ENCODE measurements at regions not wholly inside any gene's neighbourhood (a gene's known extent, or its start where the extent isn't known, plus 50 kb on each side); places are given as distances from the start of the nearest gene placed in this dataset.
"Not testable (repeated sequence)": the region's sequence is repeated elsewhere in the genome, so short reads cannot be mapped to it uniquely, and the experiment has no call there.

DNA sequence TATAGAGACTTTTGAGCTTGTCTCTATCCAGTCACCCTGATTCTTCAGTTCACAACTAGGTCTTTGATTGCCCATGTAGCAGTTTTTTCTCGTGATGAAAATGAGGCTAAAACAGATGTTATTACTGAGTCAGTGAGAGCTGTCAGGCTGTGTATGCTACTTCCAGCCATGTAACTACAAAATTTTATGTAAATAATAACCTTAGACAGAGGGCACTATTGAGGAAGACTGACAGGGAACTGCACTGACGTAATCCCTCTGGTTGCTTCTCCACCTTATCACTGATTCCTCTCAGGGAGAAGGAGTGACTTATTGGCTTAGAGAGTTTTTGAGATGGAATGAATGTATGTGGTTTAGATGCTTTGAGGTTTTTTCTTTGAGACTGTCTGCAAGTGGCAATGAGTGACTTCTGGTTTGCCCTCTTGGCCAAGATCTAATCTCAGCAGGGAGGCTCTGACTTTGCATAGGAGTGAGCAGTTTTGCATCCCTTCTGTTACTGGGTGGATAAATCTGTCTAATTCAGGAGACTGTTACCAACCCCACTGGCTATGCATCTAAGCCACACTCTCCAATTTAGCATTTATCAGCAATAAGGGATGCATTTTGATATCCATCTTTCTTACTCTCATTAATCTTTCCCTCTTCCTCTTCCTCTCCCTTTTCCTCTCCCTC, 555.2 kb upstream of the FANCL start:
- DNase-seq (ENCODE audit: low spot score): no peak
- ATAC-seq: no peak

GRCh38 chr2:58794916-58795315, 553.8 kb upstream of the FANCL start:
- no peak for DNase-seq (ENCODE audit: low spot score)
- no peak for ATAC-seq

GRCh38 chr2:58794103-58794502, 553.0 kb upstream of the FANCL start:
- DNase-seq (ENCODE audit: low spot score) (no peak), ATAC-seq (no peak)

DNA sequence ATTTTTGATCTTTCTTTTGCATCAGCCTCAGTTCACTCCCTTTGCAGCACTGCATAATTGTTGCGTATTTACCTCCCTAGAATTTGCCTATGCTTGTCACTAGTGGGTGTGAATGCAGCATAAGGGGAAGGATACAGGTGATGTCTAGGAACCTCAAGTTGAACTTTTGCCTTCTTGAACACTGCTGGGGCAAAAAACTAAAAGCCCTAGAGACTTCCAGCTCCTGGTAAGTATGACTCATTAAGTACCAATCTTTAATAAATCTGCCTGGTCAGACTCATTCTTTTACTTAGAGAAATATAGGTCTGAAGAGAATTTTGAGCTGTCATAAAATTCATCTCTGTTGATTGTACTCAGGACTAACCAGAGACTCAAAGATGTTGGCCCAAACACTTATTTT, 547.3 kb upstream of the FANCL start:
- ATAC-seq (no peak), DNase-seq (ENCODE audit: low spot score) (no peak)

DNA sequence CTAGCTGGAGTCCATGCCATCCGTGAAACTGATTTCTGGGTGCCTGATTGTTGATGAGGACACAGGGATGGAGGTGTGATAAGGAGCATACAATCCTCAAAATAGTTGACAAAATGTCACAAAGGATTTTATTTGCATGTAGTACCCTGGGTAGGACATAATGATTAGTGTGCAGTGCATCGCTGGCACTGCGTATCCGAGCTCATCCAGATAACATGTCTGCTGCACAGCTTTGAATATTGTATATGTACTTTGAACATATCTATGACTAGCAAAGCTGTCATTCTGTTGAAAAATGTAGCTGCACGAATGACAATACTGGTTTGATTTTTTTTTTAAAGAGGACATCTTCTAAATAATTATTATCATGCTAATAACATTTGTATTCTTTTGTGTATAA, 529.7 kb upstream of the FANCL start:
- ATAC-seq: no peak
- DNase-seq (ENCODE audit: low spot score): no peak

GRCh38 chr2:58769864-58770234, 528.7 kb upstream of the FANCL start:
- no peak for ATAC-seq
- DNase-seq (ENCODE audit: low spot score): no peak

GRCh38 chr2:58769111-58769863, 528.2 kb upstream of the FANCL start:
- no peak for ATAC-seq
- DNase-seq (ENCODE audit: low spot score): no peak

DNA sequence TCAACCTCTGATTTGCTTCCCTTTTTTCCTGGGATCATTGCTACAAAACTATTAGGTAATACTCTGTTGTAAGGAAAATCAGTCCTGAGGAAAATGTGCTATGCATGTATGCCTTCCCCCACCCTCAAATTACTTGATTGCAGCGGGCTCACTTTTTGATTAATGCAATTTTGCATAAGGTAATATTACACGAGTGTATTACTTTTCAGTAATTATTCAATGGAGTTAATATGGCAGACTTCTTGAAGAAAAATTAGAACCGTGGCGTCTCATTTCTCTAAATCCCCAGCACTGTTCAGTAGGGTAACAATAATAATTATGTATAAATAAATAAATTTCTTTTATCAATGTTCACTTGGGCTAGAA, 527.6 kb upstream of the FANCL start:
- no peak for DNase-seq (ENCODE audit: low spot score)
- ATAC-seq: no peak

DNA sequence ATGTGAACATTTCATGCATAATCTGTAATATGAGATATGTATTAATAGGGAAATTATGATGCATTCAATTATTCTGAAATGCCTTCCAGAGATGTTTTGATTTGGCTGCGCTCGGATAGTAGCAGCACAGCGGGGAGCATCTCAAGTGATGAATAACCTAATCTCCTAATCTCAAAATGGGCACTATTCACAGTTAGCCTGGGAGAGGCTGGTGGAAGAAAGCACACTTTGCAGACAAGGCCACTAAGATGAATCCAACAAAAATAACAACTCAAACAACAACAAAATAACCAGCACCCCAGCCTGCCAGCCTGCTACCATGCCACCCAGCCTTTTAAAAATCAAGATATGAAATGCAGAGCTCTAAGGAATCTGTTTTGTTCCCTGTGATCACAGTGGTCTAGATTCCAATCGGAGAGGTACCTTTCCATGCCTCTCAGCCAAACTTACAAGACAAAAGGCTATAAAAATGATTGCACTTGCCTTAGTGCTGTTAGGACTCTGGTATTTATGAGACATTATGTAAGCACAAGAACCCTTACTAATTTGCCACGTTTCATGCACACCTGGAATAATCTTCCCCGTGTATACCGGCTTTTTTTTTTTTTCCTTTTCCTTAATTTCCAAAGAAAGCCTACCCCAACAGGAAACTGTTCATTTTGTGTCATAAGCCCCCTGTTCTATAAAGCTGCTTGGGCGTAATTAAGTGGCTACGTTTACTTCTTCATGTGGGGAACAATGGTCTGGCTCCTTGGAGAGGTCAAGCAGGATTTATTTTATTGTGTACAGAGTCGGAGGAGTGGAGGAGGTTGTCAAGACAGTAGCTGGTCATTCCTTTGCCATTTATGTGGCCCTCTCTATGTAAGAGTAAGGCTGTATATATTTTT, 526.9 kb upstream of the FANCL start:
- no peak for ATAC-seq

GRCh38 chr2:58764338-58765104, 523.4 kb upstream of the FANCL start:
- ATAC-seq: no peak

More for the DNA sequence above, 526.9 kb upstream of the FANCL start:
- DNase-seq (ENCODE audit: low spot score): no peak

DNA sequence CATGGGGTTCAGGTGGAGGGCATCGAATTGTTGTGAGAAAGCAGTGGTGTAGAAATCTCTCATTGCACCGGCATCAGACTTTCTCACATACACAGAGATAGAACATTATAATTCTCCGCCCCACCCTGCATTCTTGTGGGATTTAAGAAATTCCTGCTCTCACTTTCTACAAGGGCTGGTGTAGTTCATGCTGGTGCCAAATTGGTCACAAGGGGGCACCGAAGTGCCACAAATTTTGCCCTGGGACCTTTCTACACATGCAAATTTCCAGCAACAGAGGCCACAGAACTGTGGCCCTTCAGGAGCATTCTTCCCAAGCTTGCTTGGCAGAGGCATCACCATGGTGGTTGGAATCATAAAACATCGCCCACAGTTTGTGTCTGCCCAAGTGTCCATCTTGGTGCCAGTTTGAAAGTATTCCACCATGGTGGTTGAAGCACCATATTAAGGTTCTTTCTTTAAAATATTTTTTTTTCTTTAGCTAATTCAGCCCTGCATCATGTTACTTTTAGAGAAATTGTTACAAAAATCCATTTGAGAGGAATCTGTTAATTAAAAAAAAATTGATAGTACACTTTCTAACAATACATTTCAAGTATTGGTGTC, 521.2 kb upstream of the FANCL start:
- DNase-seq (ENCODE audit: low spot score) (peak; percentile 53), ATAC-seq (peak; percentile 81)

More at GRCh38 chr2:58764338-58765104, 523.4 kb upstream of the FANCL start:
- no peak for DNase-seq (ENCODE audit: low spot score)

DNA sequence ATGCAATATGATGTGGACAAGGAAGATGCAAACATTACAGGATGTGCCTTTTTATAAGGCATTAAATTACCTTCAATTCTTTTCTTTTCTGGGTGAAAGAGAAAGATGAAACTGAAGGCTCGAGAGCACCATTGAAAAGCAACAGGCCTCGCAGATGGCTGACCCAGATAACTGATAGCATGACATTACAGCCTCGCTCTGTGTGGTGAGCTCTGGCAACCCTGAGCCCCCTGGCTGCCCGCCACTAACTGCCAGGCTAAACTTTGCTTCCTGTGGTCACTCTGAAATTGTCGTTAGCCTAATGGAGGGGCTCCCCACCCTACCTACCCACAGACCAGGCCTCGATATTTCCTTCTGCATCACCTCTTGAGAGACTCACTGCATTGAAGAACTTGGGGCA, 516.8 kb upstream of the FANCL start:
- DNase-seq (ENCODE audit: low spot score): no peak
- ATAC-seq: no peak

- ATAC-seq: no peak
- no peak for DNase-seq (ENCODE audit: low spot score)
These were observed 515.2 kb upstream of the FANCL start for GRCh38 chr2:58756336-58756735.

DNA sequence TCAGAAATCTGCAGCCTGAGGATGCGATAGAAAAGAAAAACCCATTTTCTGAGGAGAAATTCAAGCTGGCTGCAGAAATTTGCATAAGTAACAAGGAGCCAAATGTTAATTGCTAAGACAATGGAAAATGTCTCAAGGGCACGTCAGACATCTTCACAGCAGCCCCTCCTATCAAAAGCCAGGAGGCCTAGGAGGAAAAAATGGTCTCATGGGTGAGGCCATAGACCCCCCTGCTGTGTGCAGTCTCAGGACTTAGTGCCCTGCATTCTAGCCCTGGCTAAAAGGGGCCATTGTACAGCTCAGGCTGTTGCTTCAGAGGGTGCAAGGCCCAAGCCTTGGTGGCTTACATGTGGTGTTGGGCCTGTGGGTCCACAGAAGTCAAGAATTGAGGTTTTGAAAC, 511.4 kb upstream of the FANCL start:
- not testable (repeated sequence) for ATAC-seq; DNase-seq (ENCODE audit: low spot score)

GRCh38 chr2:58751676-58752075, 510.6 kb upstream of the FANCL start:
- DNase-seq (ENCODE audit: low spot score); ATAC-seq: not testable (repeated sequence)

- DNase-seq (ENCODE audit: low spot score): no peak
- no peak for ATAC-seq
These were observed 507.9 kb upstream of the FANCL start for GRCh38 chr2:58749041-58749440.

DNA sequence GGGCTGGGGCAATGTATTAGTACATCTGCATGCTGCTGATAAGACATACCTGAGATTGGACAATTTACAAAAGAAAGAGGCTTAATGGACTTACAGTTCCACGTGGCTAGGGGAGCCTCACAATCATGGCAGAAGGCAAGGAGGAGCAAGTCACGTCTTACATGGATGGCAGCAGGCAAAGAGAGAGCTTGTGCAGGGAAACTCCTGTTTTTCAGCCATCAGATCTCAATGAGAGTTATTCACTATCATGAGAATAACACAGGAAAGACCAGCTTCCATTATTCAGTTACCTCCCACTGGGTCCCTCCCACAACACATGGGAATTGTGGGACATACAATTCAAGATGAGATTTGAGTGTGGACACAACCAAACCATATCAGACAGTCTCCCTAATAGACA, 504.2 kb upstream of the FANCL start:
- not testable (repeated sequence) for ATAC-seq; DNase-seq (ENCODE audit: low spot score)

GRCh38 chr2:58740426-58740825, 499.3 kb upstream of the FANCL start:
- ATAC-seq (no peak), DNase-seq (ENCODE audit: low spot score) (no peak)

- DNase-seq (ENCODE audit: low spot score) (no peak), ATAC-seq (no peak)
These were observed 497.9 kb upstream of the FANCL start for GRCh38 chr2:58739033-58739432.

DNA sequence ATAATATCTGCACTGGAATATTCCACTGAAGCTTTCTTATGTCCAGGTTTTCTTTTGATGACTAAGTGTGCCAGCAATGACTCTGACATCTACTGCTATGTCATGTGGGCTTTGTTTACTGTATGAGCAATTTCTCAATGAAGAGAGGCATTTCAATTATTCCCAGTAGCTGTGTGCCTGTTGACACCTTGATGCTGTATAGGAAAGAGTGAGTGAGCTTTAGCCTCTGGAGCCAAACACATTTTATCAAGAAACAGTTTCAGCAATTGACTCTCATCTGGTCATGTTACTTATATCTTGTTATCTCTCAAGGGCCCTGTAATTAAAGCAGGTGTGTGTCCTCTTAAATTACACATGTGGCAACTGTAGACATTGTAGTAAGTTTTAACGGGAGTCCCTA, 493.2 kb upstream of the FANCL start:
- ATAC-seq (no peak), DNase-seq (ENCODE audit: low spot score) (no peak)

All from left lobe of liver (tissue), 2 donors.